Heart left ventricle (tissue), 16 donors: ENCODE measurements at regions not wholly inside any gene's neighbourhood (a gene's known extent, or its start where the extent isn't known, plus 50 kb on each side); places are given as distances from the start of the nearest gene placed in this dataset.

Source experiments
- ATAC-seq, 4 donors: fragments of 200-7000 bp; cut with Tn5 transposase; one replicate each; pipeline ENCODE4 v1.9.1; 2020 to 2022; ENCODE audit warnings: moderate library complexity in 4 of 4, mild to moderate bottlenecking in 3 of 4, moderate number of reproducible peaks in 1 of 4
- DNase-seq, 5 donors: peaks; one replicate each; pipeline ENCODE4 v3.0.0-alpha.2; 2020
- H3K27ac ChIP-seq, 12 donors: fragments of 200-600 bp; sonication (generic) in 4 of 12; one replicate each; pipeline versions ENCODE4 v1.5.0 to v1.8.0; 2016 to 2022; ENCODE audit warnings: mild to moderate bottlenecking in 2 of 12
- H3K27me3 ChIP-seq, 9 donors: fragments of 200-600 bp; sonication (generic) in 2 of 9; one replicate each; pipeline versions ENCODE4 v1.5.1 to v1.8.0; 2016 to 2022; ENCODE audit warnings: mild to moderate bottlenecking in 3 of 9
- H3K36me3 ChIP-seq, 9 donors: fragments of 200-600 bp; sonication (generic) in 2 of 9; one replicate each; pipeline versions ENCODE4 v1.5.0 to v1.8.0; 2018 to 2022; ENCODE audit warnings: mild to moderate bottlenecking in 2 of 9
- H3K4me1 ChIP-seq, 12 donors: fragments of 200-600 bp; sonication (generic) in 4 of 12; one replicate each; pipeline versions ENCODE4 v1.5.0 to v1.8.0; 2016 to 2022; ENCODE audit warnings: mild to moderate bottlenecking in 3 of 12
- H3K4me3 ChIP-seq, 12 donors: fragments of 200-600 bp; sonication (generic) in 4 of 12; one replicate each; pipeline versions ENCODE4 v1.5.0 to v1.8.0; 2017 to 2022; ENCODE audit warnings: mild to moderate bottlenecking in 9 of 12, moderate library complexity in 4 of 12
- H3K9me3 ChIP-seq, 12 donors: fragments of 200-600 bp; sonication (generic) in 4 of 12; one replicate each; pipeline versions ENCODE4 v1.5.0 to v1.8.0; 2016 to 2022; ENCODE audit warnings: mild to moderate bottlenecking in 1 of 12
- POLR2A ChIP-seq, 2 donors: fragments of 450-650 bp; IDR thresholded peaks; one replicate each; pipeline ENCODE4 v1.6.1; 2017; ENCODE audit warnings: antibody characterized with exemption in 2 of 2, mild to moderate bottlenecking in 2 of 2, moderate library complexity in 2 of 2
- WGBS, 4 donors: extraction: QIAGEN DNeasy Blood & Tissue Kit in 2 of 4; methylation state at CpG; one replicate each; pipeline versions ENCODE4 v1.1.5 to v1.1.7; 2013 to 2018; 5-methylcytosine and 5-hydroxymethylcytosine counted together
- intact Hi-C, 10 donors: fragments of 100-400 bp; cut with DNase I; formaldehyde crosslinking; loops; one replicate each; pipeline versions ENCODE4 v1.11.1 to v1.14.2; 2022
- TF ChIP-seq, protein P1 (sequence below), 12 donors: fragments of 200-600 bp; sonication (generic) in 4 of 12; IDR thresholded peaks; one replicate each; pipeline versions ENCODE4 v1.5.0 to v1.8.0; 2018 to 2022; ENCODE audit warnings: antibody characterized with exemption in 12 of 12, mild to moderate bottlenecking in 5 of 12
- donor health status: ischemic (EF 13 %, LVEDD 7.1; RV severe dilation, severe dysfunction).
- donor health status: healthy with polysubstance abuse.
- donor health status: DM: no; HTN: yes; CAD: no.
- donor health status: DM: no; HTN: no; CAD: no.
- donor health status: ischemic (EF 25% LVEDD 6.9; RV normal size, moderate dysfunction).
- donor health status: ischemic (EF 25% LVEDD 5.7; RV mildly dilated, moderate dysfunction).
- donor health status: healthy.
- donor health status: DM: yes; HTN: yes; CAD: no.
- donor health status: ischemic (EF 35%, LVEDD 5.7; RV mildly dilated, moderate dysfunction).
- donor health status: nonischemic (EF 11% LVEDD 7.7; RV severe dilation, severe dysfunction).
- donor health status: DM: yes; HTN: yes; CAD: no.
- donor health status: PGD.
- donor health status: ischemic (EF 29% LVEDD 5.4; RV normal size, mild dysfunction).
- donor health status: nonischemic (EF 23%, LVEDD 6.1; RV moderate dilation, normal function).

DNA sequence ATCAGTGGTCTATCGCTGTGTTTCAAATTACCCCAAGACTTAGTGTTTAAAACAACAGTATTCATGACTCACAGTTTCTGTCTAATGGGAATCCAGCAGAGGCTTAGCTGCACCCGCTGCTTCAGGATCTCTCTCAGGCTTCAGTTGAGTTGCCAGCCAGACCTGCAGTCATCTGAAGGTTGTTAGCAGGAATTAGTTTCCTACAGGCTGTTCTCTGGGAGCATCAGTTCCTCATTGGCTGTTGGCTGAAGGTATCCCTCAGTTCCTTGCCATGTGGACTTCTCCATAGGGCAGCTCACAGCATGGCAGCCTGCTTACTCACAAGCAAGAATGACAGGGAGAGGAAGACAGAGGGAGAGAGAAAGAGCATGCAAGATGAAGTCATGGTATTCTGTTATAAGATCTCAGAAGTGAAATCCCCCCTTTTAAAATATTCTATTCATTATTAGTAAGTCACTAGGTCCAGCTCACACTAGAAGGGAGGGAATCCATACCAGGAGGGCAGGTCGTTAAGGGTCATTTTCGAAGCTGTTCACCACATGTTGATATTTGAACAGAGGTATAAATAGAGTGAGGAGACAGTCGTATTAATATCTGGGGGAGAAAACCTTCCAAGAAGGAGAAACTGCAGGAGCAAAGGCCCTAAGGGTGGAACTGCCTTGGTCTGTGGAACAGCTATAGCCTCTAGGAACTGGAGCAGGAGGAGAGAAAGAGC is 473.9 kb upstream of the PPP2R3A start:
- 64 to 68% (median 67%) methylated on average over 5 of the region's 5 CpGs for WGBS, 4 donors
- DNase-seq, result no peak
- Histone ChIP-seq H3K36me3 (no peaks in the 10 kb centered on the region), H3K4me1 (no peaks in the 10 kb centered on the region), H3K27me3 (peaks cover 0 to 5% (median 0%) of the 10 kb centered on the region in 9 donors), H3K4me3 (no peak overlapping the region), H3K9me3 (no peaks in the 10 kb centered on the region), H3K27ac (no peak overlapping the region)
- intact Hi-C loops, result loop anchor here in 1 of 10 donors (10.0 kb wide), 1 partner anchor 63 kb away; no protein-coding TSS in a partner anchor
- no peak for ATAC-seq
- TF ChIP-seq, protein P1, sequence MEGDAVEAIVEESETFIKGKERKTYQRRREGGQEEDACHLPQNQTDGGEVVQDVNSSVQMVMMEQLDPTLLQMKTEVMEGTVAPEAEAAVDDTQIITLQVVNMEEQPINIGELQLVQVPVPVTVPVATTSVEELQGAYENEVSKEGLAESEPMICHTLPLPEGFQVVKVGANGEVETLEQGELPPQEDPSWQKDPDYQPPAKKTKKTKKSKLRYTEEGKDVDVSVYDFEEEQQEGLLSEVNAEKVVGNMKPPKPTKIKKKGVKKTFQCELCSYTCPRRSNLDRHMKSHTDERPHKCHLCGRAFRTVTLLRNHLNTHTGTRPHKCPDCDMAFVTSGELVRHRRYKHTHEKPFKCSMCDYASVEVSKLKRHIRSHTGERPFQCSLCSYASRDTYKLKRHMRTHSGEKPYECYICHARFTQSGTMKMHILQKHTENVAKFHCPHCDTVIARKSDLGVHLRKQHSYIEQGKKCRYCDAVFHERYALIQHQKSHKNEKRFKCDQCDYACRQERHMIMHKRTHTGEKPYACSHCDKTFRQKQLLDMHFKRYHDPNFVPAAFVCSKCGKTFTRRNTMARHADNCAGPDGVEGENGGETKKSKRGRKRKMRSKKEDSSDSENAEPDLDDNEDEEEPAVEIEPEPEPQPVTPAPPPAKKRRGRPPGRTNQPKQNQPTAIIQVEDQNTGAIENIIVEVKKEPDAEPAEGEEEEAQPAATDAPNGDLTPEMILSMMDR (IDR thresholded peaks at IDR 0.05), result no peak
- TF ChIP-seq POLR2A (IDR thresholded peaks at IDR 0.05), result no peak

GRCh38 chr3:135495891-135496290 is 469.6 kb upstream of the PPP2R3A start:
- Histone ChIP-seq H3K4me3 (no peak overlapping the region), H3K27me3 (peaks cover 0 to 5% (median 0%) of the 10 kb centered on the region in 9 donors), H3K9me3 (no peaks in the 10 kb centered on the region), H3K27ac (no peak overlapping the region), H3K36me3 (no peaks in the 10 kb centered on the region), H3K4me1 (no peaks in the 10 kb centered on the region)
- ATAC-seq (no peak), DNase-seq (no peak)
- TF ChIP-seq, protein P1 (IDR thresholded peaks at IDR 0.05), result no peak
- no peak for TF ChIP-seq POLR2A (IDR thresholded peaks at IDR 0.05)
- WGBS, 4 donors, result 70 to 78% (median 72%) methylated on average over 3 of the region's 3 CpGs
- intact Hi-C loops, result loop anchor here in 1 of 10 donors (10.0 kb wide), 1 partner anchor 59 kb away; no protein-coding TSS in a partner anchor

GRCh38 chr3:135497979-135498378 is 467.5 kb upstream of the PPP2R3A start:
- WGBS, 4 donors, result 78 to 83% (median 80%) methylated on average over 5 of the region's 5 CpGs

GRCh38 chr3:135499426-135499825 is 466.1 kb upstream of the PPP2R3A start:
- peaks cover 0 to 12% (median 5%) of the 10 kb centered on the region in 9 donors for H3K27me3 ChIP-seq
- TF ChIP-seq POLR2A (IDR thresholded peaks at IDR 0.05), result no peak
- TF ChIP-seq, protein P1 (IDR thresholded peaks at IDR 0.05), result no peak
- intact Hi-C loops, result loop anchor here in 1 of 10 donors (10.0 kb wide), 1 partner anchor 55 kb away; no protein-coding TSS in a partner anchor
- peaks cover 0 to 5% (median 0%) of the 10 kb centered on the region in 12 donors for H3K4me1 ChIP-seq
- no peak for ATAC-seq
- H3K4me3 ChIP-seq, result no peak overlapping the region
- DNase-seq, result no peak
- H3K27ac ChIP-seq, result no peak overlapping the region
- no peaks in the 10 kb centered on the region for H3K9me3 ChIP-seq
- no peaks in the 10 kb centered on the region for H3K36me3 ChIP-seq
- WGBS, 4 donors, result 90 to 93% (median 92%) methylated on average over 2 of the region's 2 CpGs

More at GRCh38 chr3:135497979-135498378, 467.5 kb upstream of the PPP2R3A start:
- Histone ChIP-seq H3K4me1 (no peaks in the 10 kb centered on the region), H3K36me3 (no peaks in the 10 kb centered on the region), H3K27me3 (peaks cover 0 to 6% (median under 1%) of the 10 kb centered on the region in 9 donors), H3K4me3 (no peak overlapping the region), H3K27ac (no peak overlapping the region), H3K9me3 (no peaks in the 10 kb centered on the region)
- intact Hi-C loops, result loop anchor here in 1 of 10 donors (10.0 kb wide), 1 partner anchor 57 kb away; no protein-coding TSS in a partner anchor
- DNase-seq (no peak), ATAC-seq (no peak)
- no peak for TF ChIP-seq POLR2A (IDR thresholded peaks at IDR 0.05)
- TF ChIP-seq, protein P1 (IDR thresholded peaks at IDR 0.05), result no peak
